ENCODE measurements at regions not wholly inside any gene's neighbourhood (a gene's known extent, or its start where the extent isn't known, plus 50 kb on each side); places are given as distances from the start of the nearest gene placed in this dataset.

- Histone ChIP-seq H3K79me2 (ENCODE audit: insufficient read depth, low read length) (no peaks in the 10 kb centered on the region), H3K36me3 (ENCODE audit: insufficient read depth, low read length) (no peaks in the 10 kb centered on the region), H3K27me3 (ENCODE audit: insufficient read depth, low read length) (peaks cover 3% of the 10 kb centered on the region), H4K20me1 (ENCODE audit: insufficient read depth, low read length) (no peaks in the 10 kb centered on the region), H3K4me2 (ENCODE audit: insufficient read depth, low read length) (no peak overlapping the region), H3K9me3 (ENCODE audit: low read depth, low read length) (peaks cover 3% of the 10 kb centered on the region), H2AFZ (ENCODE audit: low read length) (no peak overlapping the region), H3K27ac (ENCODE audit: low read depth, low read length) (no peak overlapping the region), H3K4me1 (ENCODE audit: insufficient read depth, low read length) (peaks cover 5% of the 10 kb centered on the region), H3K4me3 (ENCODE audit: insufficient read depth, low read length) (no peak overlapping the region)
- no peak for DNase-seq (ENCODE audit: insufficient read length, low spot score, missing footprints)
- no peak for TF ChIP-seq CTCF (IDR thresholded peaks at IDR 0.05; ENCODE audit: extremely low read depth, low read depth, low read length)
Observed at GRCh38 chr22:44618400-44618799, 83.6 kb upstream of the PRR5 start.

- Histone ChIP-seq H3K4me1 (ENCODE audit: insufficient read depth, low read length) (peaks cover 5% of the 10 kb centered on the region), H3K27me3 (ENCODE audit: insufficient read depth, low read length) (peaks cover 3% of the 10 kb centered on the region), H3K4me3 (ENCODE audit: insufficient read depth, low read length) (no peak overlapping the region), H4K20me1 (ENCODE audit: insufficient read depth, low read length) (no peaks in the 10 kb centered on the region), H2AFZ (ENCODE audit: low read length) (no peak overlapping the region), H3K36me3 (ENCODE audit: insufficient read depth, low read length) (no peaks in the 10 kb centered on the region), H3K79me2 (ENCODE audit: insufficient read depth, low read length) (no peaks in the 10 kb centered on the region), H3K4me2 (ENCODE audit: insufficient read depth, low read length) (no peak overlapping the region), H3K27ac (ENCODE audit: low read depth, low read length) (no peak overlapping the region), H3K9me3 (ENCODE audit: low read depth, low read length) (peaks cover 3% of the 10 kb centered on the region)
- TF ChIP-seq CTCF (IDR thresholded peaks at IDR 0.05; ENCODE audit: extremely low read depth, low read depth, low read length) = no peak
- no peak for DNase-seq (ENCODE audit: insufficient read length, low spot score, missing footprints)
Observed at GRCh38 chr22:44617828-44618227, 84.2 kb upstream of the PRR5 start.

- Histone ChIP-seq H3K9me3 (ENCODE audit: low read depth, low read length) (peaks cover 3% of the 10 kb centered on the region), H3K4me2 (ENCODE audit: insufficient read depth, low read length) (no peak overlapping the region), H3K27me3 (ENCODE audit: insufficient read depth, low read length) (peaks cover 3% of the 10 kb centered on the region), H3K4me3 (ENCODE audit: insufficient read depth, low read length) (no peak overlapping the region), H3K27ac (ENCODE audit: low read depth, low read length) (no peak overlapping the region), H3K36me3 (ENCODE audit: insufficient read depth, low read length) (no peaks in the 10 kb centered on the region), H3K79me2 (ENCODE audit: insufficient read depth, low read length) (no peaks in the 10 kb centered on the region), H3K4me1 (ENCODE audit: insufficient read depth, low read length) (peaks cover 5% of the 10 kb centered on the region), H2AFZ (ENCODE audit: low read length) (no peak overlapping the region), H4K20me1 (ENCODE audit: insufficient read depth, low read length) (no peaks in the 10 kb centered on the region)
- DNase-seq (ENCODE audit: insufficient read length, low spot score, missing footprints) = no peak
- no peak for TF ChIP-seq CTCF (IDR thresholded peaks at IDR 0.05; ENCODE audit: extremely low read depth, low read depth, low read length)
Observed at GRCh38 chr22:44616882-44617655, 84.9 kb upstream of the PRR5 start.

- H3K79me2 ChIP-seq (ENCODE audit: insufficient read depth, low read length) = no peaks in the 10 kb centered on the region
- H3K4me1 ChIP-seq (ENCODE audit: insufficient read depth, low read length) = peaks cover 5% of the 10 kb centered on the region
- H3K27me3 ChIP-seq (ENCODE audit: insufficient read depth, low read length) = peaks cover 3% of the 10 kb centered on the region
- no peaks in the 10 kb centered on the region for H4K20me1 ChIP-seq (ENCODE audit: insufficient read depth, low read length)
- DNase-seq (ENCODE audit: insufficient read length, low spot score, missing footprints) = no peak
- no peak overlapping the region for H3K4me2 ChIP-seq (ENCODE audit: insufficient read depth, low read length)
- peaks cover 6% of the 10 kb centered on the region for H3K9me3 ChIP-seq (ENCODE audit: low read depth, low read length)
- no peak for TF ChIP-seq CTCF (IDR thresholded peaks at IDR 0.05; ENCODE audit: extremely low read depth, low read depth, low read length)
- no peaks in the 10 kb centered on the region for H3K36me3 ChIP-seq (ENCODE audit: insufficient read depth, low read length)
- H3K27ac ChIP-seq (ENCODE audit: low read depth, low read length) = no peak overlapping the region
- no peak overlapping the region for H2AFZ ChIP-seq (ENCODE audit: low read length)
- H3K4me3 ChIP-seq (ENCODE audit: insufficient read depth, low read length) = no peak overlapping the region
Observed at GRCh38 chr22:44616461-44616860, 85.5 kb upstream of the PRR5 start.

All from osteoblast (primary cell).